GM12878 (cell line): ENCODE measurements at regions not wholly inside any gene's neighbourhood (a gene's known extent, or its start where the extent isn't known, plus 50 kb on each side); places are given as distances from the start of the nearest gene placed in this dataset.

Source experiments
- CTCF ChIP-seq, 3 experiments: IDR thresholded peaks in 2 of 3; conservative IDR thresholded peaks in 1 of 3; 2 replicates each; pipeline ENCODE4 v1.5.1; 2011; ENCODE audit warnings: low read depth in 3 of 3, low read length in 3 of 3, mild to moderate bottlenecking in 3 of 3, control low read depth in 2 of 3, moderate library complexity in 2 of 3, inconsistent platforms in 1 of 3, mixed read lengths in 1 of 3; ENCODE audit not compliant: control insufficient read depth in 2 of 3, insufficient read depth in 1 of 3; ENCODE audit errors: extremely low read depth in 1 of 3
- EP300 ChIP-seq, 2 experiments: fragments of 150-350 bp in 1 of 2; IDR thresholded peaks; 2 replicates each; pipeline ENCODE4 v1.6.1; 2011 to 2012; ENCODE audit warnings: low read depth in 2 of 2, low read length in 2 of 2, borderline replicate concordance in 1 of 2, improper control_type of control experiment in 1 of 2, inconsistent platforms in 1 of 2; ENCODE audit not compliant: control insufficient read depth in 1 of 2
- POLR2A ChIP-seq: IDR thresholded peaks from 2 replicates; pipeline ENCODE4 v1.6.1; 2011; ENCODE audit warnings: low read depth, mild to moderate bottlenecking, low read length
- POLR2AphosphoS5 ChIP-seq: IDR thresholded peaks from 2 replicates; pipeline ENCODE4 v1.6.1; 2011; ENCODE audit warnings: mild to moderate bottlenecking, low read length, inconsistent platforms
- RCOR1 ChIP-seq: conservative IDR thresholded peaks from 2 replicates; pipeline ENCODE4 v1.6.1; 2012; ENCODE audit warnings: low read depth, low read length, improper control_type of control experiment
- WRNIP1 ChIP-seq: IDR thresholded peaks from 2 replicates; pipeline ENCODE4 v1.6.1; 2011; ENCODE audit warnings: low read depth, low read length, improper control_type of control experiment, borderline replicate concordance
- TF ChIP-seq, protein P1 (sequence below): IDR thresholded peaks from 2 replicates; pipeline ENCODE4 v1.6.1; 2012; ENCODE audit warnings: low read length, inconsistent platforms
- TF ChIP-seq, protein P2 (sequence below): IDR thresholded peaks from 2 replicates; pipeline ENCODE4 v1.6.1; 2012; ENCODE audit warnings: mild to moderate bottlenecking, low read depth, low read length

- TF ChIP-seq EP300 (IDR thresholded peaks at IDR 0.05; ENCODE audit: borderline replicate concordance in 1 of 2, control insufficient read depth in 1 of 2, low read depth in 2 of 2, low read length in 2 of 2) (no peak), RCOR1 (no peak), WRNIP1 (no peak), POLR2AphosphoS5 (no peak), CTCF (IDR thresholded peaks at IDR 0.05 in 2 of 3, conservative IDR thresholded peaks at IDR 0.05 in 1 of 3; ENCODE audit: control insufficient read depth in 2 of 3, extremely low read depth in 1 of 3, insufficient read depth in 1 of 3, low read depth in 3 of 3, low read length in 3 of 3) (no peak), POLR2A (no peak)
- TF ChIP-seq, protein P1, sequence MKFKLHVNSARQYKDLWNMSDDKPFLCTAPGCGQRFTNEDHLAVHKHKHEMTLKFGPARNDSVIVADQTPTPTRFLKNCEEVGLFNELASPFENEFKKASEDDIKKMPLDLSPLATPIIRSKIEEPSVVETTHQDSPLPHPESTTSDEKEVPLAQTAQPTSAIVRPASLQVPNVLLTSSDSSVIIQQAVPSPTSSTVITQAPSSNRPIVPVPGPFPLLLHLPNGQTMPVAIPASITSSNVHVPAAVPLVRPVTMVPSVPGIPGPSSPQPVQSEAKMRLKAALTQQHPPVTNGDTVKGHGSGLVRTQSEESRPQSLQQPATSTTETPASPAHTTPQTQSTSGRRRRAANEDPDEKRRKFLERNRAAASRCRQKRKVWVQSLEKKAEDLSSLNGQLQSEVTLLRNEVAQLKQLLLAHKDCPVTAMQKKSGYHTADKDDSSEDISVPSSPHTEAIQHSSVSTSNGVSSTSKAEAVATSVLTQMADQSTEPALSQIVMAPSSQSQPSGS: no peak
- TF ChIP-seq, protein P2, sequence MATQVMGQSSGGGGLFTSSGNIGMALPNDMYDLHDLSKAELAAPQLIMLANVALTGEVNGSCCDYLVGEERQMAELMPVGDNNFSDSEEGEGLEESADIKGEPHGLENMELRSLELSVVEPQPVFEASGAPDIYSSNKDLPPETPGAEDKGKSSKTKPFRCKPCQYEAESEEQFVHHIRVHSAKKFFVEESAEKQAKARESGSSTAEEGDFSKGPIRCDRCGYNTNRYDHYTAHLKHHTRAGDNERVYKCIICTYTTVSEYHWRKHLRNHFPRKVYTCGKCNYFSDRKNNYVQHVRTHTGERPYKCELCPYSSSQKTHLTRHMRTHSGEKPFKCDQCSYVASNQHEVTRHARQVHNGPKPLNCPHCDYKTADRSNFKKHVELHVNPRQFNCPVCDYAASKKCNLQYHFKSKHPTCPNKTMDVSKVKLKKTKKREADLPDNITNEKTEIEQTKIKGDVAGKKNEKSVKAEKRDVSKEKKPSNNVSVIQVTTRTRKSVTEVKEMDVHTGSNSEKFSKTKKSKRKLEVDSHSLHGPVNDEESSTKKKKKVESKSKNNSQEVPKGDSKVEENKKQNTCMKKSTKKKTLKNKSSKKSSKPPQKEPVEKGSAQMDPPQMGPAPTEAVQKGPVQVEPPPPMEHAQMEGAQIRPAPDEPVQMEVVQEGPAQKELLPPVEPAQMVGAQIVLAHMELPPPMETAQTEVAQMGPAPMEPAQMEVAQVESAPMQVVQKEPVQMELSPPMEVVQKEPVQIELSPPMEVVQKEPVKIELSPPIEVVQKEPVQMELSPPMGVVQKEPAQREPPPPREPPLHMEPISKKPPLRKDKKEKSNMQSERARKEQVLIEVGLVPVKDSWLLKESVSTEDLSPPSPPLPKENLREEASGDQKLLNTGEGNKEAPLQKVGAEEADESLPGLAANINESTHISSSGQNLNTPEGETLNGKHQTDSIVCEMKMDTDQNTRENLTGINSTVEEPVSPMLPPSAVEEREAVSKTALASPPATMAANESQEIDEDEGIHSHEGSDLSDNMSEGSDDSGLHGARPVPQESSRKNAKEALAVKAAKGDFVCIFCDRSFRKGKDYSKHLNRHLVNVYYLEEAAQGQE: no peak
Observed at GRCh38 chr4:117957571-117957970, 76.7 kb upstream of the NDST3 start.
